GM13977 (cell line): ENCODE measurements at regions not wholly inside any gene's neighbourhood (a gene's known extent, or its start where the extent isn't known, plus 50 kb on each side); places are given as distances from the start of the nearest gene placed in this dataset.

Experiments used
- DNase-seq: peaks from one replicate; pipeline ENCODE4 v3.0.0; 2012; ENCODE audit warnings: low spot score
- in situ Hi-C: fragments of 300-500 bp; cut with MboI; formaldehyde crosslinking; loops from one replicate; pipeline ENCODE4 v1.12.0; 2022; ENCODE audit warnings: low sequenced_read_pairs, low pct_unique_long_range_greater_than_20kb, mixed read lengths, inconsistent platforms; ENCODE audit not compliant: unreplicated experiment
- TF ChIP-seq, protein P1 (sequence below): IDR thresholded peaks from 2 replicates; pipeline ENCODE4 v1.5.1; 2012; ENCODE audit warnings: mild to moderate bottlenecking, control low read depth; ENCODE audit not compliant: insufficient read depth; ENCODE audit errors: extremely low read depth, missing control alignments

DNA sequence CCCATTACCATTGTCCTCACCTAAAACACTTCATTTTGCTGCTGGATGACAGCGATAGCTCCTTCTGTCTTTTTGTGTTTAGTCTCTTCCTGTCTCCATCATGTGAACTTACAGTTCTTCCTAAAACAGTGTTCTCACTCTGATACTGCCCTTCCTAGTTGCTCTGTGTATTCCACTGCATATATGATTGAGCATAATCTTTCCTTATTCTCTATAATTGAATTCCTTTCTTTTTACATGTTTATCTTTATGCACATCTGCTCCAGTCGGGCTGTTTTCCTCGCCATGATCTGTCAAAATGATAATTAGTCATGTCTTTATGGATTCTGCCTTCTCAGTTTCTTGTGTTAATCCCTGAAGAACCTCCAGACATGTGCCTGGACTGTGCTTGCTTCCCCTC lies 405.1 kb upstream of the SEMA6D start:
- no peak for DNase-seq
- TF ChIP-seq, protein P1, sequence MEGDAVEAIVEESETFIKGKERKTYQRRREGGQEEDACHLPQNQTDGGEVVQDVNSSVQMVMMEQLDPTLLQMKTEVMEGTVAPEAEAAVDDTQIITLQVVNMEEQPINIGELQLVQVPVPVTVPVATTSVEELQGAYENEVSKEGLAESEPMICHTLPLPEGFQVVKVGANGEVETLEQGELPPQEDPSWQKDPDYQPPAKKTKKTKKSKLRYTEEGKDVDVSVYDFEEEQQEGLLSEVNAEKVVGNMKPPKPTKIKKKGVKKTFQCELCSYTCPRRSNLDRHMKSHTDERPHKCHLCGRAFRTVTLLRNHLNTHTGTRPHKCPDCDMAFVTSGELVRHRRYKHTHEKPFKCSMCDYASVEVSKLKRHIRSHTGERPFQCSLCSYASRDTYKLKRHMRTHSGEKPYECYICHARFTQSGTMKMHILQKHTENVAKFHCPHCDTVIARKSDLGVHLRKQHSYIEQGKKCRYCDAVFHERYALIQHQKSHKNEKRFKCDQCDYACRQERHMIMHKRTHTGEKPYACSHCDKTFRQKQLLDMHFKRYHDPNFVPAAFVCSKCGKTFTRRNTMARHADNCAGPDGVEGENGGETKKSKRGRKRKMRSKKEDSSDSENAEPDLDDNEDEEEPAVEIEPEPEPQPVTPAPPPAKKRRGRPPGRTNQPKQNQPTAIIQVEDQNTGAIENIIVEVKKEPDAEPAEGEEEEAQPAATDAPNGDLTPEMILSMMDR: no peak
- in situ Hi-C loops: no loop called here

DNA sequence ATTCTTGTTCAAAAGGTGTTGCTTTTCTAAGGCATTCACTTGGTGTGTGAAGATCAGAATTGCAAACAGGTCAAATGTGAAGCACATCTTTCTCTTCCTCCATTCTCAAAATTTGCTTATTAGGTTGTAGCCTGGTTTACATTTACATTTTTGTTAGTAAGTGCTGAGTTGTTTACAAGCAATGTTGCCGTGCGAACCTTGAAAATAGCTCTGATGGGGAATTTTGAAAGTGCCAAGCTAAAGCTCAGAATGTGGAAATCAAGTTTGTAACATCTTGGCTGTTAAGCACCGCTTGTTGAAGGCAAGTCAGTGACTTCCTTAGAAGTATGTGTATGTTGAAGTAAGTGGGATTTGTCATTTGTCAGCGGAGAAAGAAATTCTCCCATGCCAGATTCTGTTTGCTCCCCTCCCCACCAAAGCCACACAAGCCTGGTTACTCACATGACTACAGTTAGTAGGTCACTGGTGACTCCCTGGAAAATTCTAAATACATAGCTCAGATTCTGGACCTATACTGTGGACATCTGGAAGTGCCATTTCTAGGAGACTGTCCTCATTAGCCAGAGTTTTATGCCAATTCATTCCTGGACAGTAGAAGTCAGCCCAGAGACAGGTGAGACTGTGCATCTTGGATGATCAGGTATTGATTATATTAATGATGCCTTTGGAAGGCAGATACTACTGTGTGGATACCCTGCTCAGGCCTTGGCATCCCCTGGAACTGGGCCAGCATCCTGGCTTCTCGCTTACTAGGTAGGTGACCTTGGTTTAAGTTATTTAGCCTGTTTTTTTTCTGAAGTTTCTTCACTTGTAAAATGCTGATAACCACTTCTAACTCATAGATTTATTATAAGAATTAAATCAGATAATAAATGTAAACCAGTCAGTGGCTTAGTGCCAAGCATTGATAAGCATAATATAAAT lies 390.6 kb upstream of the SEMA6D start:
- DNase-seq: no peak
- in situ Hi-C loops: no loop called here
- TF ChIP-seq, protein P1: no peak

DNA sequence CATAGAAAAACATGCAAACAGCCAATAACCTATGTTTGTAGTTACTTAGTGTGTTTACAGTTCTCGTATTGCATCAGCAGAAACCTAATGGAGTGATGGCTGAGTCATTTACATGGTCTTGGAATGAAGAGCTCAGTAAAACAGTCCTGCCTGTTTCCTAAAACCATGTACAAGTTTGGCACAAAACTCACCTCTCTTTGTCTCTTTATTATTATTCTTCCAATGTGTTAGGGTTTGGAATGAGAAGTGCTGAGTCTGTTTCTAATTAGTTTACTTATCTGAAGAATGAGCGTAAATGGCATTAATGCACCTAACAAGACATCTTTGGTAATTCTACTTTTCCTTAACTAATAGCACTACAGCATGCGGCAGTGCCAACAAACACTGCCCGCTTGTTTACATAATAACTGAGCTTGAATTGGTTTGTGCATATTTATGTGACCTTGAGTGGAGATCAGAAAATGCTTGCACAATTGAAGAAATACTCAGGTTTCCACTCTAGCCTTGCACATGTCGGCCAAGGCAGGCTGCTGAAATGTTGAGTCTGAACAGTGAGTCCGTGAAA lies 385.4 kb upstream of the SEMA6D start:
- in situ Hi-C loops: no loop called here
- DNase-seq: no peak
- TF ChIP-seq, protein P1: no peak

DNA sequence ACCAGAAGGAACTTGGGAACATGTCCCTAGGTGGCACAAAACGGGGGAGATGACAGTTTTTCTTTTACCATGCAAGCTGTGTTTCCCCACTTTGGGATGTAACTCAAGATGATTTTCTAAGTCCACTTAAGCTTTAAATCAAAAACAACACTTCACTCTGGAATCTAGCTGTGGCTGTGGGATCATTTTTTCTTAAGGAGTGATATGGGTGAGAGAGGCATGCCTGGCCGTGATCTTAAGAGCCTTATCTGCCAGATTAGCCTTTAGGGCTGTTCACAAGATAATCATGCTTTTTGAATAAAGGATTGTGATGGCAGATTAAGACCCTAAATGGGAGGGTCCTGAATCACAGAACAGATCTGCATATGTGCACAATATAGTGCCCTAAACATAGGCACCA lies 384.8 kb upstream of the SEMA6D start:
- in situ Hi-C loops: no loop called here
- TF ChIP-seq, protein P1: no peak
- DNase-seq: no peak

DNA sequence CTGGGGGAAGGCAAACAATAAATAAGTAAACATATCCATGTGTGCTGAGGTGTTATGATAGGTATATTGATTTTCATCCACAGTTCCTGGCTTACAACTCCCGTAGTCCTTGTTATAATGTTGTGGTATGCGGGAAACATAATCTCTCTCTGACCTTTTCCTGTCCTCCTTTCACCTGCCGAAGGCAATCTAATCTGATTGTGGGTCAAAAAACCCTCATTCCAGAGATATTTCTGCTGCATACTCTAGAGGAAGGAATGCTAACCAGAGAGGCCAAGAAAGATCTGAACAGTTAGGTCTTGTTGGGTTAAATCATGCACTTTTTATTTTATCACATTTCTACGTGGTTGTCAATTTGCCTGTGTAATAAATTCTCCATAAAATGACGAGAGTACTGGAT lies 383.6 kb upstream of the SEMA6D start:
- TF ChIP-seq, protein P1: no peak
- DNase-seq: no peak
- in situ Hi-C loops: no loop called here

DNA sequence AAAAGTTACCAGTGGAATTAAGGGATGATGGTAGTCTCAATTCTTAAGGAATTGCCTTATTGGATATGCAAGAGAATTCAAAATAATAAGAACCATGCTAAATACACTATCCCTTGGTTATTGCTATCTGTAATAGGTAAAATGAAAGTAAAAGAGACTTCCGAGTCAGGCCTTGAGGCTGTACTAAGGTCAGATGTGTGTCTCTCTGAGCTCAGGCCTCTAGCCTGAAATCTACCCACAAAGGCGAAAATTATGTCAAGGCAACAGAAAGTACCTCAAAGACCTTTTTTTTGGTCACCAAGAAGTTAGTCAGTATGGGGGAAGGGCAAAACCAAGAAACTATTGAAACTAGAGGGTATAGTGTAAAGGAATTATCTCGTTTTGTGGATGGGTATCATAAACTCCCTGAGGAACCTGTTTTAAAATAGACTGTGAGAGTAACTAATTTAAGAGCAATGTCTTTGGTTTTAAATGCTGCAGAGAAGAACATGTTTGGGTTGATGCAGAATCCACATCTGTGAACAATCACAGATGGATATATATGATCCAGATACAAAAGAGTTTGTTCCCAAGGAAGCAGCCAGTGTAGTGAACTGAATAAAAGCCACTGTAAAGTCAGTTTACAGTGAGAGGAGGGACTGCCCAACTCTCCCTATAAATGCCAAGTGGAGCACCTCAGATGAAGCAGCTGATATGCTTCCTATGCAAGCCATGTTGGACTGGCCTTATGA lies 382.3 kb upstream of the SEMA6D start:
- in situ Hi-C loops: no loop called here
- DNase-seq: no peak
- TF ChIP-seq, protein P1: no peak
